Ovary (tissue), 7 donors: ENCODE measurements at regions not wholly inside any gene's neighbourhood (a gene's known extent, or its start where the extent isn't known, plus 50 kb on each side); places are given as distances from the start of the nearest gene placed in this dataset.

Source experiments
- DNase-seq, 5 donors: peaks; one replicate each; pipeline ENCODE4 v3.0.0-alpha.2; 2019 to 2020
- H3K27ac ChIP-seq, 2 donors: fragments of 200-600 bp; one replicate each; pipeline versions ENCODE4 v1.5.1 to v1.8.0; 2019 to 2022
- H3K27me3 ChIP-seq: fragments of 200-600 bp; one replicate; pipeline ENCODE4 v1.8.0; 2022
- H3K36me3 ChIP-seq: fragments of 200-600 bp; sonication (generic); one replicate; pipeline ENCODE4 v1.5.1; 2019
- H3K4me1 ChIP-seq: one replicate; pipeline ENCODE4 v1.8.1; 2013; ENCODE audit warnings: mild to moderate bottlenecking, moderate library complexity; ENCODE audit not compliant: insufficient read depth
- H3K4me3 ChIP-seq: fragments of 200-600 bp; sonication (generic); one replicate; pipeline ENCODE4 v1.5.1; 2017
- H3K9me3 ChIP-seq, 2 donors: fragments of 200-600 bp in 1 of 2; sonication (generic) in 1 of 2; one replicate each; pipeline versions ENCODE4 v1.5.1 to v1.8.1; 2013 to 2019; ENCODE audit warnings: mild to moderate bottlenecking in 1 of 2, moderate library complexity in 1 of 2
- CTCF ChIP-seq, 3 donors: fragments of 450-650 bp in 2 of 3; fragments of 200-600 bp in 1 of 3; IDR thresholded peaks; one replicate each; pipeline versions ENCODE4 v1.5.1 to v1.8.0; 2016 to 2022; ENCODE audit warnings: antibody characterized with exemption in 3 of 3, mild to moderate bottlenecking in 1 of 3
- EP300 ChIP-seq: sonication (generic); formaldehyde crosslinking; IDR thresholded peaks from one replicate; pipeline ENCODE4 v1.6.1; 2017; ENCODE audit warnings: antibody characterized with exemption
- POLR2A ChIP-seq: fragments of 450-650 bp; IDR thresholded peaks from one replicate; pipeline ENCODE4 v1.6.1; 2017; ENCODE audit warnings: antibody characterized with exemption, mild to moderate bottlenecking, moderate library complexity
- WGBS, 3 donors: extraction: QIAGEN DNeasy Blood & Tissue Kit in 1 of 3; methylation state at CpG; one replicate each; pipeline versions ENCODE4 v1.1.5 to v1.1.7; 2013 to 2017; 5-methylcytosine and 5-hydroxymethylcytosine counted together
- intact Hi-C, 4 donors: fragments of 100-400 bp; cut with DNase I; formaldehyde crosslinking; loops; one replicate each; pipeline versions ENCODE4 v1.11.0 to v1.15.1; 2022 to 2023
- donor health status: DM: no; HTN: no; CAD: no; lungs with moderate emphysema.
- donor health status: DM: no; HTN: no; CAD: no.
- donor health status: Bipolar disorder and iron deficiency.
- donor health status: DM: no; HTN: no; CAD: no.
- donor health status: DM: yes; HTN: yes; CAD: no.

GRCh38 chr4:187921946-187922623, 73.5 kb upstream of the ZFP42 start:
- Histone ChIP-seq H3K36me3 (no peaks in the 10 kb centered on the region), H3K4me3 (no peak overlapping the region), H3K27me3 (no peaks in the 10 kb centered on the region), H3K4me1 (no peaks in the 10 kb centered on the region), H3K27ac (no peak overlapping the region), H3K9me3 (no peaks in the 10 kb centered on the region)
- no peak for DNase-seq
- WGBS, 3 donors, result 41 to 68% (median 45%) methylated on average over 8 of the region's 8 CpGs
- TF ChIP-seq CTCF (IDR thresholded peaks at IDR 0.05) (no peak), EP300 (no peak), POLR2A (no peak)
- intact Hi-C loops, result no loop called here

GRCh38 chr4:187929024-187929423, 66.5 kb upstream of the ZFP42 start:
- Histone ChIP-seq H3K27ac (no peak overlapping the region), H3K36me3 (no peaks in the 10 kb centered on the region), H3K4me3 (no peak overlapping the region), H3K9me3 (no peaks in the 10 kb centered on the region), H3K4me1 (peaks cover 2% of the 10 kb centered on the region), H3K27me3 (no peaks in the 10 kb centered on the region)
- TF ChIP-seq EP300, result no peak
- TF ChIP-seq CTCF (IDR thresholded peaks at IDR 0.05), result no peak
- no peak for TF ChIP-seq POLR2A
- no peak for DNase-seq
- intact Hi-C loops, result no loop called here
- WGBS, 3 donors, result 70 to 84% (median 70%) methylated on average over 7 of the region's 7 CpGs

- H3K4me3 ChIP-seq, result no peak overlapping the region
- no peak for TF ChIP-seq EP300
- TF ChIP-seq POLR2A, result no peak
- no peak for TF ChIP-seq CTCF (IDR thresholded peaks at IDR 0.05)
- H3K27me3 ChIP-seq, result no peaks in the 10 kb centered on the region
- H3K36me3 ChIP-seq, result no peaks in the 10 kb centered on the region
- no peak for DNase-seq
- H3K4me1 ChIP-seq, result peaks cover 4% of the 10 kb centered on the region
- H3K9me3 ChIP-seq, result no peaks in the 10 kb centered on the region
- no peak overlapping the region for H3K27ac ChIP-seq
- WGBS, 3 donors, result 16 to 25% (median 21%) methylated on average over 3 of the region's 3 CpGs
- intact Hi-C loops, result no loop called here
Observed at GRCh38 chr4:187934766-187935165, 60.8 kb upstream of the ZFP42 start.

- no peak overlapping the region for H3K4me3 ChIP-seq
- no peaks in the 10 kb centered on the region for H3K36me3 ChIP-seq
- intact Hi-C loops, result no loop called here
- no peak for TF ChIP-seq CTCF (IDR thresholded peaks at IDR 0.05)
- TF ChIP-seq EP300, result no peak
- TF ChIP-seq POLR2A, result no peak
- no peaks in the 10 kb centered on the region for H3K9me3 ChIP-seq
- DNase-seq, result no peak
- 94 to 96% (median 95%) methylated on average over 25 of the region's 25 CpGs for WGBS, 3 donors
- H3K4me1 ChIP-seq, result peaks cover 4% of the 10 kb centered on the region
- no peak overlapping the region for H3K27ac ChIP-seq
- H3K27me3 ChIP-seq, result no peaks in the 10 kb centered on the region
Observed at GRCh38 chr4:187937557-187937956, 58.0 kb upstream of the ZFP42 start.
